ENCODE measurements at regions not wholly inside any gene's neighbourhood (a gene's known extent, or its start where the extent isn't known, plus 50 kb on each side); places are given as distances from the start of the nearest gene placed in this dataset.

DNA sequence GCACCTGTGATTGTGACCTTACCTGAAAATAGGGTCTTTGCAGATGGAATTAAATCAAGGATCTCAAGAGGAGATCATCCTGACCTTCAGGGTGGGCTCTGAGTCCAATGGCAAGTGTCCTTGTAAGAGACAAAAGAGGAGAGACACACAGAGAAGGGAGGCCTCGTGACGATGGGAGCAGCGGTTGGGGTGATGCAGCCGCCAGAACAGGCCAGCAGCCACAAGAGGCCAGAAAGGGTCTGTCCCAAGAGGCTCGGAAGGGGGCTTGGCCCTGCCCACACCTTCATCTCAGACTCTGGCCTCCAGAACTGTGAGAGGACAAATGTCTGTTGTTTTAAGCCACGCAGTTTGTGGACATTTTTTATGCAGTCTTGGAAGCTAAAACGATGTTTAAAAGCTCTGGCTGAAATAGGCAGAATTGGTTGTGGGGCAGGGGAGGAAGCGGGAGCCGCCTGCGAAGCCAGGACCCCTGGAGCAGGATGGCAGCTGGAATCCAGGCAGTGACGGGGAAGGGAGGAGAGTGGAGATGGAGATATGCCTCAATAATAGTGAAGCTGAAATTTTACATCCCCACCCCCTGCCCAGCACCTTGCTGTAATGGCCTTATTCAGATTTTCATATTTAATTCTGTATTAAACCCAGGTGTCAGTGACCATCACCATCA is 216.4 kb downstream of the ANKRD60 start:
- no peak for DNase-seq

DNA sequence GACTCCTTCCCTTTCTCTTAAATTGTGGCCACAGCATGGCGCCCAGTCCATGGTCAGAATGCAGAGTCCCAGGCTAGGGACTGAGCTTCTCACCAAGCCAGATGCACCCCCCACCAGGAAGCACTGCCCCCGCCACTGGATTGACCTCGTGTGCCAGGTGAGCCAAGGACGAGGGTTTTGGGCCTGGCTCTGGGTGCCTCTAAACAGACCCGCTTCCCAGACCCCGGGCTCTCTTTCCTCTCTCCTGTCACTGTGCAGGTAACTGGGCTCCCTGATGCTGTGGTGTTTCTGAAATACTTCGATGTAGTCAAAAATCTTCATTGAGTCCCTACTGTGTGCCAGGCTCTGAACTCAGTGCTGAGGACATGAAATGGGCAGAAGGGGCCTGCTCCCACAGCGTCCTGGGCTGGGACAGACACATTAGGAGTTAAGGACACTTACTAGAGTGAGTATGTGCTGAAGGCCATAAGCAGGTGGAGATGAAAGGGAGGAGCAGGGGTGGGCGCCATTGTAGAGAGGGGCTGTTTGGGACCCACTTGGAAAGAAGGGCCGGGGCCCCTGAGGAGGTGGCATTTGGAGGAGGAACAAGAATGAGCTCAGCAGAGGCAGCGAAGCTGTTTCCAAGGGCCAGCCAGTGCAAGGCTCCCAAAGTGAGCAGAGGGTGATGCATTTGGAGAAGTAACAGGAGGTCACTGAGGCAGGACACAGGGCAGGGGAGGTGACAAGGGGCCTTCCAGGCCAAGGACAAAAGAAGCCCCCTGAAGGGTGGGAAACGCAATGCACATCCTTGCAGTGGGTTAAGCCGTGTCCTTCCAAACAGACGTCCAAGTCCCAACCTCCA is 217.1 kb downstream of the ANKRD60 start:
- no peak for DNase-seq

DNA sequence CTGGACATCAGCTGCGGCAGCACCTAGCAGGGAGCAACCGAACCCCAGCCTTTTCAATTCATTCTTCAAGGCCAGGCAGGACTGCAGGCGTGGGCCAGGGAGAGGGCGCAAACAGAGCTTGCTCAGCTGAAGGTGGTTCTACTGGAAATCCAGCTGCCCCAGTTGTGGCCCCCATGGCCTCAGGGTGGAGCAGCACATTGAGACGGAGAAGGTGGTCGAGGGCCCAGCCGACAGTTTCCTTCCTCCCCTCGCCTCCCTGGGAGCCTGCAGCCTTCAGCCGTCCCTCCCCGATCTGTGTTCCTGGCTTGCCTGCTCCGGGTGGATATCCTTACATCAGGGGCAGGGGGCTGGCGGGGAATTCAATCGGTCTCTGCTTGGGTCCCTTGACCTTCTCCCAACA is 217.8 kb downstream of the ANKRD60 start:
- DNase-seq = no peak

DNA sequence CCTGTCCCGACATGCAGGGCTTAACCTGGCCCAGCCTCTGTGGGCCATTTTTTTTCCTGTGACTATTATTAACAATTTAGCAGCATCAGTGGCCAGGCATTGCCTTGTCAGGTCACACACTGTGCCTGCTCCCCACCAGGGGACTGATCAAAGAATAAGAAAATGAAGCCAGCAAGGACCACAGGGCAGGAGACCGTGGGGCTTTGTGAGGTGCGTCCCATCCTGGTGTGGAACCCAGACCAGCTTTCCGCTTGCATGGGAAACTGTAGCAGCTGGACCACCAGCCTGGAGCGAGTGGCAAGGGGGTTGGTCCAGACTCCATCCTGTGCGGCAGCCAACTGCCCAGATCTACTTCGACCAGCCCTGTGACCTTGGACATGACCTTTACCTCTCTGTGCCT is 218.3 kb downstream of the ANKRD60 start:
- no peak for DNase-seq

DNA sequence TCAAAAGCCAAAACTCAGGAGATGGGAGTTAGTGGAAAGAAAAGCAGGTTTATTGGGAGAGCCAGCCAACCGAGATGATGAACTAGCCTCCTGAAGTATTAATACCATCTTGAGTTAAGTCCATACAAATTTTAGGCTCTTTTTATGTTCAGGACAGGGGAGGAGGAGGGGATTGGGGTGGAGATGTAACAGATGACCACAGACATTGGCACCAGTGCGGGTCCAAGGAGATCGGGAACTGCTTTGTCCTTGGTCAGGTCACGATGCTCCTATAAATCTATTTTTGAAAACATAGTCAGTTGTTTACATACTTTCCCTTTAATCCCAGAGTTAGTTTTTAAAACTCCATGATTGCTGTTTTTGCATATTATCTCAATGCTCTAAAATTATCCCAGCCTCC is 219.6 kb downstream of the ANKRD60 start:
- no peak for DNase-seq

- no peak for DNase-seq
Measured at GRCh38 chr20:58008413-58008812, 220.0 kb downstream of the ANKRD60 start.

- no peak for DNase-seq
Measured at GRCh38 chr20:58007947-58008346, 220.5 kb downstream of the ANKRD60 start.

- DNase-seq = no peak
Measured at GRCh38 chr20:58006346-58007316, 221.8 kb downstream of the ANKRD60 start.

- no peak for DNase-seq
Measured at GRCh38 chr20:58005581-58006345, 222.7 kb downstream of the ANKRD60 start.

DNA sequence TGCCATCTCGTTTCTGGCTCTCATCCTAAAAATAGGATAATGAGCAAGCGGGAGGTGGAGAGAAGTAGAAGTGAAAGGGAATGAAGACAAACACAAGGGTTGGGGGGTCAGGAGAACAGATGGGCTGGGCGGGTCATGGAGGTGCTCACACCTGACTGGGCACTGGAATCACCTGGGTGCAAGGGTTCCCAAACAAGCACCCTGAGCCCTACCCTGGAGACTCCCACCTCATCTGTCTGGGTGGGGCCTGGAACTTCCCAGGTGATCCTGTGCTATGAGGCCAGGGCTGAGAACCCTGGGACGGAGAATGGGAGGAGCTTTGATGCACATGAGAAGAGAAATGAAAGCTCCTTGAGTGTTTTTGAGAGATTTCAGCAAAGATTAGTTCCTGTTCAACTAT is 223.6 kb downstream of the ANKRD60 start:
- no peak for DNase-seq

DNA sequence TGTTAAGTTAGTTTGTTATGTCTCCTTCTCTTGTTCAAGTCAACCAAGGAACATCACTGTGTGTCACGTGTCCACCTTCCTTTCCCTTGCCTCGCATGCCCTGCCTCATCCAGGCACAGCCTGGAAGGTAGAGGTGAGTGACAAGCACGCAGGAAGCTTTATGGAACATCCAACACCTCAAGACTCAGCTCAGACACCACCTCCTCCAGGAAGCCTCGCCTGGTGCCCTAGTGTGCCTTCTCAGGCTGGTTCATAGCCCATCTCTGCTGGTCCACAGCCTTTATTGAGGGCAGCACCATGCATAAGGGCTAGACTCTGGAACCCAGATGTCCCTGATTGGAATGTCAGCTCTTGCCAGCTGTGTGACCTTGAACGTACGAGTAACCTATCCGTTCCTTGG is 224.3 kb downstream of the ANKRD60 start:
- no peak for DNase-seq

- DNase-seq = no peak
Measured at GRCh38 chr20:58003525-58003924, 224.9 kb downstream of the ANKRD60 start.

DNA sequence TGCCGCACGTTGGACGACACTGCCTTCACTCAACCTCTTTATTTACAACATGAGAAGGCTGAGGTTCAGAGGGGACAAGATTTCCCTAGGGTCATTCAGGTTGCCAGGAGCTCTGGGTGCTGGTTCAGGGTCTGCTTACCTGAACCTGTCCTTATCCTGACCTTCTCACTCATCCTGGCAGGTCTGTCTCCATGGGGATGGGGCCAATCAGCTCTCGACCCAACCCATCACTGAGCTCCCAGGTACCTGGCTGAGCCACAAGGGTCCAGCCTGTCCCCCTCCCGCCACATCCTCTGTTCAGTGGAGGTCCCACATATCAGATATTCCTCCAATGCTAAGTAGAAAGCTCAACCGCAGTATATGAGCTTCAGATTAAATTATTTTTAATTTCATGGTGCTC is 225.6 kb downstream of the ANKRD60 start:
- no peak for DNase-seq

GRCh38 chr20:58001946-58002345 is 226.5 kb downstream of the ANKRD60 start:
- no peak for DNase-seq

- no peak for DNase-seq
Measured at GRCh38 chr20:58001381-58001780, 227.1 kb downstream of the ANKRD60 start.

GRCh38 chr20:58000861-58001260 is 227.6 kb downstream of the ANKRD60 start:
- DNase-seq = no peak

GRCh38 chr20:57999465-58000111 is 228.9 kb downstream of the ANKRD60 start:
- no peak for DNase-seq

DNA sequence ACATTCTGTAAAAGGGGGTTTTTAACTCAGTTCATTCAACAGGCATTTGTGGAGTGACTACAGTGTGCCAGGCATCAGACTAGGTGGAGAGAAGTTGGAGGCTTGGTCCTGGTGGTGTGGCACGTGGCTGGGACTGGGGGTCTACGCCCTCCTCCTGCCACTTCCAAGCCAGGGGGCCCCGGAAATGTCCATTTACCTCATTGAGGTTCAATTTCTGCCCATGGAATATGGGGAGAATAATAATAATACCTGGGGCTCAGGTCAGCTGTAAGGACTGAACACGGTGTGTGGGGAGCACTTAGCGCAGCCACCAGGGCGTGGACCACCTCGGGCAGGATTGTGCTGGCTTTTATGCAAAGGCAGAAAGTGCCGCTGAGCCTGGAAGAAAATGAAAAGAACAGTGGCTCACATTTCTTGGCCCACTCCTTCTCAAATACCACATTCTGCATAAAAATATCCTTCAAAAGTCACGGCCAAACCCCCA is 229.4 kb downstream of the ANKRD60 start:
- DNase-seq = no peak

DNA sequence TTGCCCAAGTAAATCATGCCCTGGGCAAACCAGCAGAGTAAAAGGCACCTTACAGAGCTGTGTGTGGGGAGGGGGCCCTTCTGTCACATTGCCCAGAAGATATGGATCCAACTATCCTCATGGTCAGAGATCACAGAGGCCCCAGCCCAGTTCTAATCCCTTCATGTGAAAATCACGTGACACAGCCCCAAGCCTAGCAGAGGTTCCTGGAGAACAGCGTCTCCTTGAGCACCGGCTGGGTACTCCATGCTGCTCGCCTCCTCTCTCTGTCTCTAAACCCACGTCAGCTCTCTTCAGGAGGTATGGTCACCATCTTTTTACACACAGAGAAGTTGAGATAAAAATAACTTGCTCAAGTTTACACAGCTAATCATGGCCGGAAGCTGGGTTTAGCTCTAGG is 230.2 kb downstream of the ANKRD60 start:
- no peak for DNase-seq

- DNase-seq = no peak
Measured at GRCh38 chr20:57996936-57997890, 231.2 kb downstream of the ANKRD60 start.

GRCh38 chr20:57996465-57996864 is 232.0 kb downstream of the ANKRD60 start:
- no peak for DNase-seq

Measured in 8988T (cell line).